SW 1271 (cell line): ENCODE measurements at regions not wholly inside any gene's neighbourhood (a gene's known extent, or its start where the extent isn't known, plus 50 kb on each side); places are given as distances from the start of the nearest gene placed in this dataset.

Experiments
- DNase-seq, 2 experiments: peaks; one replicate each; lab custom pipeline; 2025; lab: John Stamatoyannopoulos, UW

DNA sequence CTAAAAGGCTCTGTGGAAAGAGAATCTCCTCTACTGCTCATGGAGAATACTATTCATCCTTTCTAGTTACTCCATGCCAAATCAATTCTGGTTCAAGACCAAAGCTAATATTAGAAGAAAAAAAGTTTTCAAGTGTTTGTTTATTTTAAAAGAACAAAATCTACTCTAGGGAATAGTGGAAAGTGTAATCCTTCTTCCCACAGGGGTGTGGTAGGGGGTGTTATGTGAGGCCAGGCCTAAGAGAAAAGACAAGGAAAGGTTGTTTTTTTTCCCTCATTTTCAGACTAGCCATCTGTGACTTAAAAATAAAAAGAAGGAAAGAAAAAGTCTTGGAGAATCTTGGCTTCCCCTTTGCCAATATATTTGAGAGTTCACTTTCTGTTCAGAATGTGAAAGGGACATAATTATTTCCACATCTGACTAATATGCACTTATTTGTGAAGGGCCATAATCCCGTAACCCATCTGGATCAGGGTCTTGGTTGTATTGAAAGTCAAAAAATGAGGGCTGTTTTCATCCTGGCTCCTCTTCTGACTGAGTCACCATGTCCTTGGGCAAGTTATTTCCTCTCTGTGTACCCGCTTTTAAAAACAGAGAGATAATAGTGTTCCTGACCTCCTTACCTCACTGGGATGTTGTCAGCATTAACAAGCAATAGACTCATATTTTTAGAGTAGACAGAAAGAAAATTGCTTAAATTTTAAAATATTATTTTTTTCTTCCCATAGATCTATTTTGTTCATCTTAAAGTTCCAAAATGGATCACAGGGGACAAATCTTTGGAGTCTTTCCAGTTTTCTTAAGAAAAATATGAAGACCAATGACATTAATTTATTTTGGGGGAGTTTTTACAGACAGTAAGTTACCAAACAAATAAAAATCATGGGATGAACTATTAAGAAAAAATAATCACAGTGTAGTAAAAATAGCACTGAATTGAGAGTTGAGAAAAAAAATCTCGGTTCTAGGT lies 233.7 kb downstream of the IBTK start:
- DNase-seq: no peak

DNA sequence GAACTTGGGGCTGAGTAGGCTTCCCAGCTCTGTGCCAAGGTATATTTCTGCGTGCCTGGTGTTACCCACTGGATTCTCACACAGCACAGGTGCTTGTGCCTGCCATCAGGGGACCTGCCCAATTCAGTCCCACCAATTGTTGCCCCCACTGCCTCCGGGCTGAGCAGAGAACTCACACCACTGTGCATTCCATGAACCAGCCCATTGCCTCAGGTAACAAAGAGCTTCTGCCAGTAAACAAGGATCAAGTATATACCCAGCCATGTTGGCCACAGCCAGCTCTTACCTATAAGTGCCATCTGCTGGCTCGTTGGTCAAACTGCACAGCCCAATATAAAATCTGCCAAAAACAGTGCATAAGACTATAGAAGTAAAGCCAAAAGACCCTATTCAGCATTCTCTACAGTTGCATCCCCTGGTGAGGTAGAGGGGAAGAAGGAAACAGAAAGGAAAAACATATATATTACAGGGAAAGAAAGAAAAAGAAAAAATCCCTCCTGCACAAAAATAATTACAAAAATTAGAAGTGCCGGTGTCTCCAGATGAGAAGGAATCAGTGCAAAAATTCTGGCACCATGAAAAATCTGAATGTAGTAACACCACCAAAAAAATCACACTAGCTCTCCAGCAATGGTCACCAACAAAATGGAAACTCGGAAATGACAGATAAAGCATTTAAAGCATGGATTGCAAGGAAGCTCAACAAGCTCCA lies 241.4 kb downstream of the IBTK start:
- DNase-seq: peak in 1 of 2 experiments; percentile 21

DNA sequence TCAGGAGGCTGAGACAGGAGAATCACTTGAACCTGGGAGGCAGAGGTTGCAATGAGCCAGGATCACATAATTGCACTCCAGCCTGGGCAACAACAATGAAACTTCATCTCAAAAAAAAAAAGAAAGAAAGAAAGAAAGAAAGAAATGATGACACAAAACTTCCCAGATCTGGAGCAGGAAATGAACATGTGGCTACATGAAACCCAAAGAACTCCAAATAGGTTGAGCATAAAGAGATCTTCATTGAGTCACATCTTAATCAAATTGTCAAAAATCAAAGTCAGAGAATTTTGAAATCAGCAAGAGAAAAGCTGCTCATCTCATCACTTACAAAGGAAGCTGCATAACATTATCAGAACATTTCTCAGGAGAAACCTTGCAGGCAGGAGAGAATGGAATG lies 247.0 kb downstream of the IBTK start:
- DNase-seq: no peak

DNA sequence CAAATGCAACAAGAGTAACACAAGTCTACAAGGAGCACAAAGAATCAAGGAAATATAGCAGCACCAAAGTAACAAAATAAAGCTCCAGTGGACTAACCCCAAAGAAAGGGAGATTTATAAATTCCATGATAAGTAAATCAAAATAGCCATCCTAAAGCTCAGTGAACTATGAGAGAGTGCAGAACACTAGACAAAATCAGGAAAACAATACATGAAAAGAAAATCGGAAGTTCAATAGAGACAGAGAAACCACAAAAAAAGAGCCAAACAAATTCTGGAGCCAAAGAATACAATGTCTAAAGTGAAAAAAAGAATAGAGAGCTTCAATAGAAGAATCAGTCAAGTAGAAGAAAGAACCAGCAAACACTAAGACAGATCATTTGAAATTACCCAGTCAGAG lies 247.3 kb upstream of the TENT5A start:
- DNase-seq: no peak

DNA sequence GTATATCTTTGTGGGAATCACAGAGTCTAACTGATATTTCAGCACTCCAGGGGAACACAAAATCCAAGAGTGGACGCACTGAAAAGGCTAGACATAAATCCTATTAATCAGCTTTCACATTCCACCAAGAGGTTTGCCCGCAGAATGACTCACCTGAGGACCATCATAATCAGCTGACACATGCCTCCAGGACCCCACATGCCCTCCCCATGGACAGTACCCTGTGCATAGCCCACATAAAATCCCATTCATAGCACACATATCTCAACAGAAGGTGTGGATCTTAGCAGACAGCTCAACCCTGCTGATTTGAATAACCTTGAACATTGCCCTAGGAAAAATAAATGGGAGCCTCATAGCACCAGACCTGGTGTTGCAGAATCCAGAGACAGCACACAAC lies 246.8 kb upstream of the TENT5A start:
- DNase-seq: no peak

DNA sequence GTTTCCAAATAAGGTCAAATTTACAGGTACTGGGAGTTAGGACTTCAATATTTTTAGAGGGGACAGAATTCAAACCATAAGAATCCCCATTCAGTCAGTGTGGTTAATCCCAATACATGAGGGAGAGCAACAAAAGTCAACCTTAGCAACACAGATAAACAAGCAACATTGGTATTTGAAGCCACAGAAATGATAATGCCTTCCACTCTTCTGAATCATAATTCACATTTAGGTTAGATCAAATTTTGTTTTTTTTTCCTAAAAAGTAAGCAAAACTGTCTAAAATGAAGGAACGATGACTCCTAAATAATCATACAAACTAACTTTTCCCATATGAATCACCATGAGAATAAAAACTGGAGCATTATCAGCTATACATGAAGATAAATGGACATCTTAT lies 246.0 kb upstream of the TENT5A start:
- no peak for DNase-seq

DNA sequence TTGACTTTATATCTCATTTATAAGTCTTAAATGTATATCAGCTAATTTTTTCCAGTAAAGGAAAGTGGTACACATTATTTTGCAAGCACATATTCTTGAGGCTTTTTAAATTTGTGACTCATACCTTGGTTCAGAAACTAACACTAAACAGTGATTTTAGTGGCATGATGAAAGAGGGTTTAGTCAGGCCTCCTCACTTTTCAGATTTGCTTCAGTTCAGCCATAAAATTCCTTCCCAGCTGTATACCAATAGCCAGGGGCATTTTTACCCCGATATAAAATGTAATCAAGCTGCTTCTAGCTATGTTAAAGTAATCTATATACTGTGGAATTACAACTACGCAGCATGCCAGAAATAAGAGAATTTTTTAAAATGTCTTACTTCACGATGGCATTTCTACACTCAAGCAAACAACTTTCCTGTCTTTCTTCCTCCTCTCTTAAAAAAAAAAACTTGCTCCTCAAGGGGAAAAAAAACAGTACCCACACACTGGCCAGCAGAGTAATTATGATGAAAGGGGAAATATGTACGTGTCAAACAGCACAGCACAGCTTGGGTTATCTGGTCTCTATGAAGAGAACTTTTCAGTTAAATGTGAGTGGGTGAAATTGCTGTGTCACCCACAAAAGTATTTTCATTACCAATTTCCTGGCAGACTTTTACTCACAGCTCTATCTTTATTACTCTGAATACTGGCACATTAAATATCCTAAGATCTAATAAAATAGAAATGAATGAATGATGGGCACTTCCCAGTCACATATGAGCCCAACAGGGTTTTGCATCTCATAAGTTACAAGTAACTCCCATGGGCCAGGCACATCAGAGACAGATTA lies 244.8 kb upstream of the TENT5A start:
- no peak for DNase-seq

DNA sequence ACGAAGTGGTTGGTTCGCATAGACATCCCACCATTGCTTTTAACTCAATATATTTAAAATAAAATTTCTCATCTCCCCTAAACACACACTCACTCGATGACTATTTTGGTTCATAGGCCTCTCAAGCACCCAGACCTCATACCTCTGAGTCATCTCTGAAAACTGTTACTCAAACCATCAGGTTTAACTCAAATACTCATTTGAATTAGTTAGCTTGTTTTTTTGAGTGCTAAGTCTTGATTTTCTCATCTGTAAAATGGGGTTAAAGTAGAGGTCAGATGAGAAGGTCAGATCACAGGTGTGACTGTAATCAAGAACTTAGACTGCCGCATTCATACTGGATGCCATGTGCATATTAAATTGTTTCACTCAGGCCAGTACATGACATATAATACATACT lies 243.9 kb upstream of the TENT5A start:
- no peak for DNase-seq

DNA sequence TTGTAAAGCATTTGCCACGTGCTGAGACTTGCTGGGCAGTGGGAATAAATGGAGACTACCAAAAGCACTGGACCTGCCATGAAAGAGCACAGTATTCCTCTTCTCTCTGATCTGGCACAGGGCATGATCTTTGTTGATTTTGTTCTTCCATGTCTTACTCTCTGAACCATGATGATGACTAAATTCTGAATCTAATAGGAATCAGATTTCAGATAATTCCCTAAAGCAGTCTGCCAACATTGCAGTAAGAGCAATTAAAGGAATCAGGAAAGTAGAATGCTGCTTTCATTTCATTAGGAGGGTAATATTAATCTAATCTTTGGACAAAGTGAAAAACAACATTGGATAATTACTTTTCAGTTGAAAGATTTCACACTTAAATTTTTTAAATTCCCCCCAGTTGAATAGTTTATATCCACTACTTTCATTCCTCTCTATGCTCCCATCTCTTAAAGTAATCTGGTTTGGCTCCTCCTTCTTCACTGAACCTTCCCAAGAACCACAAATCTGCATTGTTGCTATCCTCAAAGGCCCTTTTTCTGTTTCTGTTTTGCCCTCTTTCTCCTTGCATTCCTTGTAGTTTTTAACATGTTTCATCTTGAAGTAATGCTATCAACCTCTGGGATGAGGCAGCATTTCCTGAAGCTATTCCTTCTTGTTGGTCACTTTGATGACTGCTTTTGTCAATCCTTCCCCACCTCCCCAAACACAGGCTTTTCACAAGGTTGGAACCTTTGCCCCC lies 243.2 kb upstream of the TENT5A start:
- no peak for DNase-seq

DNA sequence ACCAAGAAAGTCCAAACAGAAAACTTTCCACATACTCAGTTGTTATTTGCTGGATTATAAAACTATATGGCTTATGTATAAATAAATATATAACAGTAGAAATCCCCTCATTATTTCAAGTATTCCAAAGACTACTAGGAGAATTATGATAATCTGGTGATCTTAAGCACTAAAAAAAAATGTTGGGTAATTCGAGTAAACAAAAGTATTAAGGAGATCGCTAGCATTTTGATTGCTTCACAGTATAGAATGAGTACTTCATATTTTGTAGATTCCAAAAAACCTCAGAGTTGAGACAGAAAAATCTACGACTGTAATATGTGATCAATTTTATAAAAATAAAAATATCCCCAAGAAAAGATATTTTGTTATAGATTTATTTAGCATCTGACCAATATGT lies 236.4 kb upstream of the TENT5A start:
- DNase-seq: no peak

DNA sequence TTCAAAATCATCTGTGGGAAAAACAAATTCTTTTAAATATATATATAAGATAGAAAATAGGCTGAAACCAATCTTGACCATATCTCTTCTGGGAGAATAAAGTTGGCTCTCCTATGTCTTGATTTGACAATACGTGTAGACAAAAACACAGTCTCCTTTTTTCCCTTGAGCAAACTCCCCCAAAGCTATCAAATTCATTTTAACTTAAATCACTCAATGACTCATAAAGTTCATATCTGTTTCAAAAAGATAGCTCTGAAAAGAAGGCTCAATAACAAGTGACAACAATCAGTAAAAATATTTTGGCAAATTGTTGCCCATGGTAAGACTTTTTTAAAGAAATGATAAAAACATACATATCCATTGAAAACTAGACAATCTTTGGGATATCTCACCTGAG lies 236.0 kb upstream of the TENT5A start:
- no peak for DNase-seq

DNA sequence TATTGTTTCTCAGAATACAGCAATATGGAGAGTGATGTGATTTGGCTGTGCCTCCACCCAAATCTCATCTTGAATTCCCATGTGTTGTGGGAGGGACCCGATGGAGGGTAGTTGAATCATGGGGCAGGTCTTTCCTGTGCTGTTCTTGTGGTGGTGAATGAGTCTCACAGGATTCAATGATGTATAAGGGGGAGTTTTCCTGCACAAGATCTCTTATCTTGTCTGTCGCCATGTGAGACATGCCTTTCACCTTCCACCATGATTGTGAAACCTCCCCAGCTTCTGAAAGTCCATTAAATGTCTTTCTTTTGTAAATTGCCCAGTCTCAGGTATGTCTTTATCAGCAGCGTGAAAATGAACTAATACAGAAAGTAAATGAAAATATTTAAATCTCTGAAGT lies 234.8 kb upstream of the TENT5A start:
- DNase-seq: no peak

DNA sequence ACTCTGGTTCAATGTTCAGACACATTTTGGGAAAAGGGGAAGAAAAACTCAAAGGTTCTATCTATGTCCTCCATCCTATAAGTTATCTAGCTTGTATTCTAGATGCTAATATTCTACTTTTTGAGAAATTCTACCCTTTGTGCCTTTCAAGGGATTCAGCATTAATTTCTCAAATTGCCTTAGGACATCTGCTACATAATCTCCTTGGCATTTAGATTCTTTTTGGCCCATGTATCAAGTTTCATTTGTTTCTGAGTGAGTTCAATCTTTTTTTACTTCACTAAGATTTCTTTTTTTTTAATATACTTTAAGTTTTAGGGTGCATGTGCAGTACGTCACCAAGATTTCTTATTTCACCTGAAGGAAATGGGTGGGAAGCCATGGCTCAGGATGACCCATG lies 232.7 kb upstream of the TENT5A start:
- DNase-seq: no peak

DNA sequence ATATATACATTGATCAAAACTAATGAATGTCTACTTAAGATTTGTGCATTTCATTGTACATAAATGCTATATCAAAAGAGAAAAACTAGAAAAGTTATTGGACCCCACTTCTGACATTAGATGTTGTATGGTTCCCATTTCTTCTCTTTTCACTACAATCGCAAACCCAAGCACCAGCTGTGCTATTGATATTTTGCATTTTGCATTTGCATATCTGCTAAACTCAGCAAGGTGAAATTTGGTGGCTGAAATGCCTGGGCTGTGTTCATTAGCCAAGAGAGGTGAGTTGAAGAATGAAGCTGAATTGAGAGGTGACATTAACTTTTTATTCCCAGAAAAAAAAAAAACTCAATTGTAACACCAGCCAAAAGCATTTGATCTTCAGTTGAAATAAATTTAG lies 232.1 kb upstream of the TENT5A start:
- DNase-seq: no peak

DNA sequence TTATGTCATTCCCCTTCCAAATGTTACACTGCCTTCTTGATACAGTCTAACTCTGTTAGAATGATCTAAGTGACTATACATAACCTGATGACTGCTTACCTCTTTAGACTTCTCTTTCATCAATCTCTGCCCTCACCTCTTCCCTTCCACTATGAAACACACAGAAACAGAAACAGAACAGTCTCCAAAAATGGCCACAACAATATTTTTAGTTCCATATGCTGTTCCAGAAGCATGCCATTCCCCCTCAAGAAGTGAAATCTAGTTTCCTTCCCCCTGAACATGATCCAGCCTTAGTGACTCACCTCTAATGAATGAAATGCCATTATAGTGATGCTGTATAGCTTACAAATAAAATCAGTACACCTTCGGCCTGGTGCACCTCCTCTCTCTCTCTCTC lies 229.3 kb upstream of the TENT5A start:
- DNase-seq: peak in 1 of 2 experiments; percentile 40

DNA sequence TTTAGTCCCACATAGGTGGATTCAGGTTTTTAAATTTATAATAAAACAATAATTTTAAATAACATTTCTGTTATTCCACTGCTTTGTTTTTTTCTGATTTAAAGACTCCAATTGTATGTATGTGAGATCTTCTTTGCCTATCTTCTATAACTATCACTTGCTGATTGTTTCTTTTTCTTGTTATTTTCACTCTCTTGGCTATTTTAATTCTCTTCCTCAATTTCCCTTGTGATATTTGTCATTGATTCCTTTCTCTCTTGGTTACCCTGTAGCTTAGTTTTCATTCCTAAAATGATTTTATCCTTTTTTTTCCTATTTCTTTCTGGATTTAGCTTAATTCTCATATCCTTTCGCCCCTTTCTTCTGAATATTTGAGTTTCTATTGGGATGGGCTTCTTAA lies 227.3 kb upstream of the TENT5A start:
- DNase-seq: no peak

DNA sequence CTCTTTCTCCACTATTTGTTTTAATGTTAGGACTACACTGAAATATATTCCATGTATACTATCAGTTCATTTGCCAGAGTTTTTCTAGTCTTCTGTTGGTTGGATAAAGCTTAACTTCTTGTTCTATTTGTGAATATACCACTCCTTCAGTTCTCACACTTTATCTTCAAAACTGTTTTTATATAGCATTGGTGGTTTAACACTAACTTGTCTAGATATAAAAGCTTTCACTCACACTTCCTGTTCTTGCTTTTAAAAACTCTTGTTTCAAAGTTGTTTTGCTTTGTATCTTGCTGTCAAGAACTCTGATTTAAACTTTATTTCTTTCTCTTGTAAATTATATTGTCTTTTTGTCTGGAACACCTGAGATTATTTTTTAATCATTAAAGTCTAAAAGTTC lies 226.8 kb upstream of the TENT5A start:
- DNase-seq: no peak

DNA sequence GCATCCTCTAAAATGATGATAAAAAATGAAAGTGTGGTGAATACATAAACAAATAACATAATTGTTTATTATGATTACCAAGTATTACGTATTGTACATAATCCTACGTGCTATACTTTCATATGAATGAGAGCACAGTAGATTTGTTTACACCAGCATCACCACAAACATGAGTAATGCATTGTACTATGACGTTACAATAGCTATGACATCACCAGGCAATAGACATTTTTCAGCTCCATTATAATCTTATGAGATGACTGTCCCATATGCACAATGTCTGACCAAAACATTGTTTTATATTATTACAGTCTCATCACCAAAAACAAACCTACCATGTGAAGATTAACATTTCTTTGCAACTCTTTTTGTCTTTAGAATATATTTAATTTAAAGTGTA lies 225.7 kb upstream of the TENT5A start:
- no peak for DNase-seq

DNA sequence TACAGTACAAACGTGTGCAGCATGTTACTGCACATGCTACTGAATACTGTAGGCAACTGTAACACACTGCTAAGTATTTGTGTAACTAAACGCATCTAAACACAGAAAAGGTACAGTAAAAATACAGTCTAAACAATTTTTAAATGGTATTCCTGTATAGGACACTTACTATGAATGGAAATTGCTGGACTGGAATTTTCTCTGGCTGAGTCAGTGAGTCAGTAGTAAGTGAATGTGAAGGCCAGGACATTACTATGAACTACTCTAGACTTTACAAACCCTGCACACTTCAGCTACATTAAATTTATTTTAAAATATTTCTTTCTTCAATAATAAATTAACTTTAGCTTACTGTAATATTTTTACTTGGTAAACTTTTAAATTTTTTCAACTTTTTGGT lies 225.0 kb upstream of the TENT5A start:
- no peak for DNase-seq

DNA sequence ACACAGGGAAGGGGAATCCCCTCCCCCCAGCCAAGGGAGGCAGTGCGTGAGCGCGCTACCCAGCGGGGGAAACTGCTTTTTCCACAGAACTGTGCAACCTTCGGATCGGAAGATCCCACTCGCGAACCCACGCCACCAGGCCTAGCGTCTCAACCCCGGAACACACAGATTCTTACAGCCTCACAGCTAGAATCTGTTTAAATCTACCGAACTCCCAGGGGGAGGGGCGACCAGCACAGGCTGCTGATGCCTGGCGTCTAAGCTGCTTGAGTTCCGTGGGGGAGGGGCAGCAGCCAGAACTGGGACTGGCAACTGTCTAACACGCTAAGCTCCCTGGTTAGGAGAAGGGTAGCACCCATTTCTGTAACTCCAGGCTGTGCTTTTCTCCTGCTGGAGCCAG lies 217.3 kb upstream of the TENT5A start:
- no peak for DNase-seq

DNA sequence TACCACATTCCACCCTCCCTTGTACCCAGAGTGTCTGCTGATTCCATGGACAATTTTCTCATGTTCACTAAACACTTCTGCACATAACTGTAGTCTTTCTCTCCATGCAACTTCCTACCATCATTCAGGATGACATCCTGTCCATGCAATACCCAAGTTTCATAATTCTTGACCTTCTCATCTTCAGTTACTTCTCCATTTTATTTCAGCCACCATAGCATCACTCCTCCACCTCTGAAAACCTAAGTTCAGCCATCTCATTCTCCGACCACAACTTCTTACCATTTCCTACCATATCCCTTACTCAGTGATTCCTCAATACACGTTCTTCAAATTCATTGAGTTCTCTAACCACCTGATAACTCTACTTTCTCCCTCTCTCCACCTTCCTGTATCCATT lies 216.5 kb upstream of the TENT5A start:
- DNase-seq: no peak

DNA sequence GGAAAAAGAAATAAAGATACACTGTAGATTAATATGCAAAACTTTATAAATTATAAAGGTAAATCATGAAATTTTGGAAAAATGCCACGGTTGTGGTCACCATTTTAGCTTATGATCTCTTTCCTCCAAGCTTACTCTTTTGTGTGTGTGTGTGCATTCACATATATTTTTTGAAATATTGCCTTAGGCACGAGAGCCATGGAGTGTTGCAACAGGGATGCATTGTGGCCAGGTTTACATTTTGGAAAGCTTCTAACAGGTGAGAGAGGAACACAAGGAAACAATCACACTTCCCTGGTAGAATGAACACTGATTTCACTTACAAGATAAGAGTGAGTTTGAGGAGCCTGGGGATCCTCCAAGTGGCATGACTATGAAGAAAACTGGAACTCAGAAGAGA lies 214.5 kb upstream of the TENT5A start:
- DNase-seq: no peak
